GM18498 (cell line): ENCODE measurements at regions not wholly inside any gene's neighbourhood (a gene's known extent, or its start where the extent isn't known, plus 50 kb on each side); places are given as distances from the start of the nearest gene placed in this dataset.
"Not testable (repeated sequence)": the region's sequence is repeated elsewhere in the genome, so short reads cannot be mapped to it uniquely, and the experiment has no call there.

ENCODE experiments used
- ATAC-seq: cut with Tn5 transposase; IDR thresholded peaks from one replicate; pipeline ENCODE4 v1.9.1; 2021; ENCODE audit warnings: mild to moderate bottlenecking, moderate library complexity; ENCODE audit not compliant: unreplicated experiment

GRCh38 chr6:12542319-12543115 is 174.1 kb upstream of the PHACTR1 start:
- not testable (repeated sequence) for ATAC-seq

GRCh38 chr6:12543953-12544352 is 172.6 kb upstream of the PHACTR1 start:
- no peak for ATAC-seq

- no peak for ATAC-seq
Observed at GRCh38 chr6:12544821-12545565, 171.6 kb upstream of the PHACTR1 start.

- no peak for ATAC-seq
Observed at GRCh38 chr6:12545619-12546409, 170.8 kb upstream of the PHACTR1 start.

GRCh38 chr6:12546410-12547002 is 170.1 kb upstream of the PHACTR1 start:
- ATAC-seq = no peak

GRCh38 chr6:12548526-12548925 is 168.0 kb upstream of the PHACTR1 start:
- ATAC-seq = no peak

GRCh38 chr6:12549445-12549844 is 167.1 kb upstream of the PHACTR1 start:
- ATAC-seq = not testable (repeated sequence)

GRCh38 chr6:12554820-12555219 is 161.7 kb upstream of the PHACTR1 start:
- not testable (repeated sequence) for ATAC-seq

GRCh38 chr6:12555267-12555666 is 161.3 kb upstream of the PHACTR1 start:
- no peak for ATAC-seq

GRCh38 chr6:12555781-12556180 is 160.8 kb upstream of the PHACTR1 start:
- no peak for ATAC-seq

GRCh38 chr6:12557765-12558164 is 158.8 kb upstream of the PHACTR1 start:
- ATAC-seq = no peak

GRCh38 chr6:12560315-12560714 is 156.3 kb upstream of the PHACTR1 start:
- no peak for ATAC-seq

- ATAC-seq = no peak
Observed at GRCh38 chr6:12566618-12567123, 149.9 kb upstream of the PHACTR1 start.

GRCh38 chr6:12567682-12568081 is 148.9 kb upstream of the PHACTR1 start:
- ATAC-seq = no peak

- ATAC-seq = no peak
Observed at GRCh38 chr6:12569646-12570045, 146.9 kb upstream of the PHACTR1 start.

GRCh38 chr6:12570461-12571030 is 146.0 kb upstream of the PHACTR1 start:
- ATAC-seq = no peak

- no peak for ATAC-seq
Observed at GRCh38 chr6:12572896-12573827, 143.4 kb upstream of the PHACTR1 start.

GRCh38 chr6:12575961-12576360 is 140.6 kb upstream of the PHACTR1 start:
- no peak for ATAC-seq

GRCh38 chr6:12576389-12576788 is 140.2 kb upstream of the PHACTR1 start:
- ATAC-seq = no peak
